Osteocyte (in vitro differentiated cells): ENCODE measurements at regions not wholly inside any gene's neighbourhood (a gene's known extent, or its start where the extent isn't known, plus 50 kb on each side); places are given as distances from the start of the nearest gene placed in this dataset.
"Not testable (repeated sequence)": the region's sequence is repeated elsewhere in the genome, so short reads cannot be mapped to it uniquely, and the experiment has no call there.

Experiments
- DNase-seq: peaks from one replicate; pipeline ENCODE4 v3.0.0; 2021; ENCODE audit warnings: mixed read lengths; ENCODE audit not compliant: unreplicated experiment; ENCODE audit errors: extremely low spot score
- H3K27ac Mint-ChIP-seq: one replicate; pipeline ENCODE4 v1.8.0; 2021; ENCODE audit warnings: mild to moderate bottlenecking, mixed read lengths; ENCODE audit not compliant: unreplicated experiment
- H3K27me3 Mint-ChIP-seq: one replicate; pipeline ENCODE4 v1.8.0; 2021; ENCODE audit warnings: mixed read lengths; ENCODE audit not compliant: unreplicated experiment
- H3K36me3 Mint-ChIP-seq: one replicate; pipeline ENCODE4 v1.8.0; 2021; ENCODE audit warnings: mixed read lengths; ENCODE audit not compliant: unreplicated experiment
- H3K4me1 Mint-ChIP-seq: one replicate; pipeline ENCODE4 v1.8.0; 2021; ENCODE audit warnings: mixed read lengths; ENCODE audit not compliant: unreplicated experiment
- H3K4me3 Mint-ChIP-seq: one replicate; pipeline ENCODE4 v1.8.0; 2021; ENCODE audit warnings: mild to moderate bottlenecking, moderate library complexity, mixed read lengths; ENCODE audit not compliant: unreplicated experiment
- H3K9me3 Mint-ChIP-seq: one replicate; pipeline ENCODE4 v1.8.0; 2021; ENCODE audit warnings: mixed read lengths; ENCODE audit not compliant: unreplicated experiment
- TF ChIP-seq, protein P1 (sequence below): fragments of 200-600 bp; sonication (generic); IDR thresholded peaks from 2 replicates; pipeline ENCODE4 v1.5.0; 2021; ENCODE audit warnings: antibody characterized with exemption, mild to moderate bottlenecking, moderate library complexity

DNA sequence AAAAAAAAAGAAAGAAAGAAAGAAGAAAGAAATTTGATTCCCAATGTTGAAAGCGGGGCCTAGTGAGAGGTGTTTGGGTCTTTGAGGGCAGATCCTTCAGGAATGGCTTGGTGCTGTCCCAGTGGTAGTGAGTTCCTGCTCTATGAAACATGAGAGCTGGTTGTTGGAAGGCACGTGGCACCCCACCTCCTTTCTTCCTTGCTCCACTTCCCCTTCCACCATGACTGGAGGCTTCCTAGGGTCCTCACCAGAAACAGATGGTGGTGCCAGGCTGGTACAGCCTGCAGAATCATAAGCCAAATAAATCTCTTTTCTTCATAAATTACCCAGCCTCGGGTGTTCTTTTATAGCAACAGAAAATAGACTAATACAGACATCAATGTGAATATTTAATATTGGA is 147.3 kb upstream of the KCNJ18 start:
- Mint-ChIP-seq H3K27me3 (no peaks in the 10 kb centered on the region), H3K9me3 (no peaks in the 10 kb centered on the region), H3K27ac (no peak overlapping the region), H3K4me1 (peaks cover 22% of the 10 kb centered on the region), H3K4me3 (no peak overlapping the region), H3K36me3 (no peaks in the 10 kb centered on the region)
- TF ChIP-seq, protein P1, sequence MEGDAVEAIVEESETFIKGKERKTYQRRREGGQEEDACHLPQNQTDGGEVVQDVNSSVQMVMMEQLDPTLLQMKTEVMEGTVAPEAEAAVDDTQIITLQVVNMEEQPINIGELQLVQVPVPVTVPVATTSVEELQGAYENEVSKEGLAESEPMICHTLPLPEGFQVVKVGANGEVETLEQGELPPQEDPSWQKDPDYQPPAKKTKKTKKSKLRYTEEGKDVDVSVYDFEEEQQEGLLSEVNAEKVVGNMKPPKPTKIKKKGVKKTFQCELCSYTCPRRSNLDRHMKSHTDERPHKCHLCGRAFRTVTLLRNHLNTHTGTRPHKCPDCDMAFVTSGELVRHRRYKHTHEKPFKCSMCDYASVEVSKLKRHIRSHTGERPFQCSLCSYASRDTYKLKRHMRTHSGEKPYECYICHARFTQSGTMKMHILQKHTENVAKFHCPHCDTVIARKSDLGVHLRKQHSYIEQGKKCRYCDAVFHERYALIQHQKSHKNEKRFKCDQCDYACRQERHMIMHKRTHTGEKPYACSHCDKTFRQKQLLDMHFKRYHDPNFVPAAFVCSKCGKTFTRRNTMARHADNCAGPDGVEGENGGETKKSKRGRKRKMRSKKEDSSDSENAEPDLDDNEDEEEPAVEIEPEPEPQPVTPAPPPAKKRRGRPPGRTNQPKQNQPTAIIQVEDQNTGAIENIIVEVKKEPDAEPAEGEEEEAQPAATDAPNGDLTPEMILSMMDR = no peak
- DNase-seq = no peak

DNA sequence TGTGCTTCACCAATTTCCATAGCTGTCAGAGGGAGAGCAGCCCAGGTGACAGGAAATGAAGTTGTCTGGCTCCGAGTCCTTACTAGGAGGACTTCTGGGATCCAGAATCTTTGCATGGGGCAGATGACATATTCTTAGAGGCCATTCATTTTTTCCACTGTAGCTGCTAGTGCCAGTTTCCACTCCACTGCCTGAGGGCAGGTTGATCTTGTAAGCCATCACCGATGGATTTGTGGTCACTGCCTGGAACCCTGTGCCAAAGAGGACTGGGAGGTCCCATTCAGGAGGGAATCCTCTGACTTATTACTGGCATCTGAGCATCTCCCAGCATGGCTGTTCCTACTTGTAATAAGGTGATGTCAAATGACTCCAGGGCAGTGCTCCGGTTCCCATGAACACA is 144.1 kb upstream of the KCNJ18 start:
- Mint-ChIP-seq H3K9me3 (no peaks in the 10 kb centered on the region), H3K4me3 (no peak overlapping the region), H3K36me3 (no peaks in the 10 kb centered on the region), H3K27ac (no peak overlapping the region), H3K27me3 (no peaks in the 10 kb centered on the region), H3K4me1 (peaks cover 28% of the 10 kb centered on the region)
- no peak for DNase-seq
- TF ChIP-seq, protein P1 = no peak

DNA sequence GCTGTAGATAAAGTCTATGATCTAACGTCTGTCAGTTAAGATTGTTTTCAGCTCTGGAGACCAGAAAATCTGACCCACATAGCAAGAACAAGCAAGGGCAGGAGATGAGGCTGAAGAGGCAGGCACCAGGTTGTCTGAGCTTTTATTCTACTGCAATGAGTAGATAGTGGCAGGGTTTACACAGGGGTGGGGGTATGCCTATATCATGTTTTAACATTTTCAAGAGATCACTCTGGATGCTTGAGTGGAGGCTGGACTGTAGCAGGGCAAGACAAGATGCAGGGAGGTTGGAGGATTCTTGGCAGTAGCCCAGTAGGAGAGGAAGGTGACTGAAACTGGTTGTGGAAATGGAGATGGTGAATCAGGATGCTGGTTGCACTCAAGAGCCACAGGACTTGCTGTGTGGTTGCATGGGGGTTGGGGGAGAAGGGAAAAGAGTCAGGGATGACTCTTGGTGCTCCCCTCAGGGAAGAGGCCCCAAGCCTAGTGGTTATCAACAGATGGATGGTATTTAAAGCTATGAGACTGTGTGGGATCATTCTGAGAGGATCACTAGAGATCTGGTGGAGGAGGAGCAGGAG is 143.1 kb upstream of the KCNJ18 start:
- TF ChIP-seq, protein P1 = no peak
- DNase-seq = no peak
- Mint-ChIP-seq H3K4me3 (peak overlapping the region; percentile 80), H3K27ac (peak overlapping the region; percentile 72), H3K4me1 (peaks cover 28% of the 10 kb centered on the region), H3K36me3 (no peaks in the 10 kb centered on the region), H3K27me3 (peaks cover 4% of the 10 kb centered on the region), H3K9me3 (no peaks in the 10 kb centered on the region)

DNA sequence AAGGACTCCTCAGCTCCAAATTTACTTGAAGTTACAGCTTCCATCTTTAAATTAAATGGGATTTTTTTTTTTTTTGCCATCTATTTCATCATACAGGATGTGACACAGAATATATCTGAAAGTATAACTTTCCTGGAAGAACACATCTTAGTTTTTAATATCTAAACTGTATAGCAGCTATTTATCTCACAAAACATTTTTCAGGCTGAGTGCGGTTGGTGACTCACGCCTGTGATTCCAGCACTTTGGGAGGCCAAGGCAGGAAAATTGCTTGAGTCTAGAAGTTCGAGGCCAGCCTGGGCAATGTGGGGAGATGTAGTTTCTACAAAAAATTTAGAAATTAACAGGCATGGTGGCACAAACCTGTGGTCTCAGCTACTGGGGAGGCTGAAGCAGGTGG is 142.3 kb upstream of the KCNJ18 start:
- H3K4me3 Mint-ChIP-seq = peak overlapping the region; percentile 80
- peak overlapping the region; percentile 50 for H3K27ac Mint-ChIP-seq
- H3K27me3 Mint-ChIP-seq, DNase-seq, H3K36me3 Mint-ChIP-seq, H3K9me3 Mint-ChIP-seq: not testable (repeated sequence)
- H3K4me1 Mint-ChIP-seq = peaks cover 28% of the 10 kb centered on the region

DNA sequence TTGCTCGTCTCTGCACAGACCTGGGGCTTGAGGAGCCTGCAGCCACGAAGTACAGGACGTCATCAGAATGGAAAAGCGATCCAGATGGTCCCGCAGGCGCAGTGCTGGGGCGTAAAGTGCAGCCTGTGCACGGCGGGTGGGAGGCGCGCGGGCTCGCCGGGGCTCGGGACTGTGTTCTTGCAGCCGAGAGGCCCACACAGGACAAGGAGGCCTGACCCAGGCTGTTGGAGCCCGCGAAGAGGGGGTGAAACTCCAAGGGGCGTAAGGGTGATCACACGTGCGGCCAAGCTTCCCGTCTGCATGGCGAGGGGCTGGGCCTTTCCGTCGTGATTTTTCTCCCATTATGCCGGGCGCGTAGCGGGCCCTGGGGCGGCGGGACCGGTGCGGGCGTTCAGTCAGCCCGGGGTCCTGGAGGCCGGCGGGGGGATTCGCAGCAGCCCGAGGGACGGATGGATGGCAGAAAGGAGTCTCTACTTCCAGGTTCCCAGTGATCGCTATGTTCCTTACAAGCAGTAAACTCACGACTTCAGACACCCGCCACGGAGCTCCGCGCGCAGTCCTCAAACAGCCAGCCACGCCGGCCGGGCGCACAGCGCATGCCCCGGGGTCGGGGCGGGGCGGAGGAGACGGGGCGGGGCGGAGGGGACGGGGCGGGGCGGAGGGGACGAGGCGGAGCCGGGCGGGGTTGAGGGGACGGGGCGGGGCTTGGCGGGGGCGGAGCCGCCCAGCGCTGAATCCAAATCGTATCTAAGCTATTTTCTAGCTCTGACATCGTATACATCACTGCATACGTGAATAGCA is 141.0 kb upstream of the KCNJ18 start:
- DNase-seq = peak; percentile 90
- peak overlapping the region; percentile 80 for H3K4me3 Mint-ChIP-seq
- H3K4me1 Mint-ChIP-seq = peaks cover 28% of the 10 kb centered on the region
- H3K9me3 Mint-ChIP-seq = no peaks in the 10 kb centered on the region
- H3K27ac Mint-ChIP-seq = peak overlapping the region; percentile 42
- peaks cover 5% of the 10 kb centered on the region for H3K27me3 Mint-ChIP-seq
- H3K36me3 Mint-ChIP-seq = no peaks in the 10 kb centered on the region
- TF ChIP-seq, protein P1 = no peak

DNA sequence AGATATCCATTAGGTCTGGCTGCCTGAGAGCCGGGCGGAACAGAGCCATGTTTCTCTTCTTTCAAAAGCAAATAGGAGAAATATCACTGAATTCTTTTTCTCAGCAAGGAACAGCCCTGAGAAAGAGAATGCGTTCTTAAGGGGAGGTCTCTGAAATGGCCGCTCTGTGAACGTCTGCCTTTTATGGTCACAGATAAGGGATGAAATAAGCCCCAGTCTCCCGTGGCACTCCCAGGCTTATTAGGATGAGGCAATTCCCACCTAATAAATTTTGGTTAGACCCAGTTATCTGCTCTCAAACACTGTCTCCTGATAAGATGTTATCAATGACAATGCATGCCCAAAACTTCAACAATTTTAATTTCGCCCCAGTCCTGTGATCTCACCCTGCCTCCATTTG is 133.4 kb upstream of the KCNJ18 start:
- DNase-seq, H3K36me3 Mint-ChIP-seq, H3K4me3 Mint-ChIP-seq, H3K27ac Mint-ChIP-seq, H3K27me3 Mint-ChIP-seq, H3K4me1 Mint-ChIP-seq, H3K9me3 Mint-ChIP-seq: not testable (repeated sequence)
